ENCODE measurements at regions not wholly inside any gene's neighbourhood (a gene's known extent, or its start where the extent isn't known, plus 50 kb on each side); places are given as distances from the start of the nearest gene placed in this dataset.

DNA sequence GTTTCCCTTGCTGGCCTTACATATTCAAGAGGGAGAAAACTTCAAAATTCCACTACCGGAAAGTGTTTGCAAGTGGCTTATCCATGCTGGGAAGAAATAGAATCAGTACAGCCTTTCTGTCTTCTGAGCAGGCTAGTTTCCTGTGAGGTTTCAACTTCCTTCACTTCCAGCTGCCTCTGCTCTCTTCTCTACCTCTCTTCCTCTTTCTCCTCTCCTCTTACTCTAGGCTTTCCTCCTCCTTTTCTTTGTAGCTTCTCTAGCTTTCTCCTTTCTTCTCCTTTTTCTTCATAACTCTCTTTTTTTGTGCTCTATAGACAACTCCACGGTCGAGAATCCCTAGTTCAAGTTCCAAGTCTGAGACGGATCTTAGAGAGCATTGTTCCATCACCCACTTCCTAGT is 421.8 kb downstream of the ETS1 start:
- TF ChIP-seq CTCF (conservative IDR thresholded peaks at IDR 0.05): no peak
- H3K9me3 Mint-ChIP-seq: no peaks in the 10 kb centered on the region
- DNase-seq (ENCODE audit: low read depth, low spot score): no peak
- no peak overlapping the region for H3K4me3 Mint-ChIP-seq
- no peaks in the 10 kb centered on the region for H3K27me3 Mint-ChIP-seq (ENCODE audit: low read depth)
- H3K4me1 Mint-ChIP-seq: peaks cover 27% of the 10 kb centered on the region
- H3K36me3 Mint-ChIP-seq (ENCODE audit: low read depth): no peaks in the 10 kb centered on the region
- H3K27ac Mint-ChIP-seq (ENCODE audit: unreplicated experiment): peak overlapping the region; percentile 31

GRCh38 chr11:128164080-128164741 is 423.1 kb downstream of the ETS1 start:
- DNase-seq (ENCODE audit: low read depth, low spot score): no peak
- no peak for TF ChIP-seq CTCF (conservative IDR thresholded peaks at IDR 0.05)
- Mint-ChIP-seq H3K27ac (ENCODE audit: unreplicated experiment) (peak overlapping the region; percentile 52), H3K36me3 (ENCODE audit: low read depth) (no peaks in the 10 kb centered on the region), H3K4me3 (no peak overlapping the region), H3K4me1 (peaks cover 27% of the 10 kb centered on the region), H3K9me3 (no peaks in the 10 kb centered on the region), H3K27me3 (ENCODE audit: low read depth) (no peaks in the 10 kb centered on the region)

DNA sequence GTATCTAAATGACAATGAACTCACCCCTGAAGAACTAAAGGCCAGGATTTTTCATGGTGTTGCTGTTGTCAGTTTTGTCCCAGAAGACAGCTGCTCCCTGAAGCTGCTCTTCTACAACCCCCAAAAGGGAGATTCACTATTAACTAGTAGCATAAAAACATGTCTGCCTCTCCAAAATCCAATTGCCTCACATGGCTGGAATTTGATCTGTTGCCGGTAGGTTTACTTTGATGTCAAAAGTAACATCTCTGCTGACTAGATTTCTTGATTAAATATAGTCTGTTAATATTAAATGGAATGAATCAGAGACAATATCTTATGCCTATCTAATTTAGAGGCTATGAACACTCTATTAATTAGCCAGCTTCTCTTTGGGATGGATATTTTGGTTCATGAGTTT is 425.4 kb downstream of the ETS1 start:
- Mint-ChIP-seq H3K36me3 (ENCODE audit: low read depth) (no peaks in the 10 kb centered on the region), H3K27me3 (ENCODE audit: low read depth) (no peaks in the 10 kb centered on the region), H3K4me3 (no peak overlapping the region), H3K27ac (ENCODE audit: unreplicated experiment) (no peak overlapping the region), H3K9me3 (no peaks in the 10 kb centered on the region), H3K4me1 (peaks cover 27% of the 10 kb centered on the region)
- no peak for DNase-seq (ENCODE audit: low read depth, low spot score)
- TF ChIP-seq CTCF (conservative IDR thresholded peaks at IDR 0.05): no peak

GRCh38 chr11:128161436-128161835 is 425.9 kb downstream of the ETS1 start:
- no peak for TF ChIP-seq CTCF (conservative IDR thresholded peaks at IDR 0.05)
- Mint-ChIP-seq H3K36me3 (ENCODE audit: low read depth) (no peaks in the 10 kb centered on the region), H3K27me3 (ENCODE audit: low read depth) (no peaks in the 10 kb centered on the region), H3K27ac (ENCODE audit: unreplicated experiment) (no peak overlapping the region), H3K4me1 (peaks cover 27% of the 10 kb centered on the region), H3K4me3 (no peak overlapping the region), H3K9me3 (no peaks in the 10 kb centered on the region)
- DNase-seq (ENCODE audit: low read depth, low spot score): no peak

DNA sequence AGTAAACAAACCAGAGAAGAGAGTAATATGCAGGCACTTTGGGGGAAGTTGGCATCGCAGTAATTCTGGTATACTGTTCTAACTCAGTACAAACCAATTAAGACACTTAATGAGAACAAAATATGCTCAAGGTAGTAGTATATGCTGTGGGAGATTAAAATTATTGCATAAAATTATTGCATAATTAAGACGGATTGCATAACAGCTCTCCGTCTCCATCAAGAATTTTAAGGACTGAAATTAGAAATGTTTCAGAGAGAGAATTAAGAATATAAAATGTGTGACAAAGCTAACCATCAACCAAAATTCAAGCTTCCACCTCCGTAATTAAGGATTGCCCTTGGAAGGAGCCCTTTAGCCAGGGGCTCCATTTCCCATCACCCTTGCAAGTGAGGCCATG is 428.5 kb downstream of the ETS1 start:
- no peaks in the 10 kb centered on the region for H3K36me3 Mint-ChIP-seq (ENCODE audit: low read depth)
- no peaks in the 10 kb centered on the region for H3K9me3 Mint-ChIP-seq
- H3K4me3 Mint-ChIP-seq: no peak overlapping the region
- DNase-seq (ENCODE audit: low read depth, low spot score): no peak
- H3K27me3 Mint-ChIP-seq (ENCODE audit: low read depth): no peaks in the 10 kb centered on the region
- no peak overlapping the region for H3K27ac Mint-ChIP-seq (ENCODE audit: unreplicated experiment)
- TF ChIP-seq CTCF (conservative IDR thresholded peaks at IDR 0.05): no peak
- H3K4me1 Mint-ChIP-seq: peaks cover 12% of the 10 kb centered on the region

Measured in neural crest cell (in vitro differentiated cells).